ENCODE measurements at regions not wholly inside any gene's neighbourhood (a gene's known extent, or its start where the extent isn't known, plus 50 kb on each side); places are given as distances from the start of the nearest gene placed in this dataset.

DNA sequence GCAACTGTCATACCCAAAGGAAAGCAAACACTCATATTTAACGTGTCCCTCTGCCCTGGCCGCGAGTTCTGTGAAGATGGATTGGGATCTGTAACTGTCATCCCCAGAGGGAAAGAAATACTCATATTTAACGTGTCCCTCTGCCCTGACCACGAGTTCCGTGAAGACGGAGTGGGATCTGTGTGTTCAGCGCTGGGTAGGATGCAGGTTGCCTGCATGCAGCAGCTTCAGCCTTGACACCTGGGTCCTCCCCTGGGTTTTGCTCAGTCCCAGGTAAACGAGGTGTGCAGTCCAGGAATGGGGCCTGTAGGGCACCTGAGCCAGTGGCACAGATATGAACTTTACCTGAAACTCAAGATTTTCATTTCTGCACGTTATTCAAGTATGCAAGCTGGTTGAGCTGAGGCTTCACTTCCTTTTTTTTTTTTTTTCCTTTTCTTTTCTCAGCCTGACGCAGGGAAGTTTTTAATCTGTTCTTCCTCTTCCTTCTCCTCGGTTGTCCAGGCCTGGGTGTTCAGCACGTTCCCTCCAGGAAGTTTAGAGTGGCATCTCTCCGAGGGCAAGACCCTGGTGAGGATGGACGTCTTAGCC is 159.0 kb upstream of the SHH start:
- no peaks in the 10 kb centered on the region for H3K4me1 ChIP-seq (replicated peaks)
- H3K27ac ChIP-seq: no peak overlapping the region
- H3K9me3 ChIP-seq: no peaks in the 10 kb centered on the region
- TF ChIP-seq POLR2AphosphoS5 (IDR thresholded peaks at IDR 0.05) (no peak), CTCF (IDR thresholded peaks at IDR 0.05) (no peak), POLR2A (IDR thresholded peaks at IDR 0.05) (no peak)
- intact Hi-C loops (cut with DNase I): no loop called here
- H3K27me3 ChIP-seq (replicated peaks; ENCODE audit: insufficient read depth): no peaks in the 10 kb centered on the region
- 71% methylated on average over 15 of the region's 15 CpGs for WGBS
- H3K36me3 ChIP-seq: no peaks in the 10 kb centered on the region
- H3K4me3 ChIP-seq: no peak overlapping the region
- no peak for DNase-seq (ENCODE audit: low spot score)

GRCh38 chr7:155969192-155969929 is 157.1 kb upstream of the SHH start:
- Histone ChIP-seq H3K9me3 (no peaks in the 10 kb centered on the region), H3K27ac (no peak overlapping the region), H3K36me3 (no peaks in the 10 kb centered on the region), H3K4me1 (replicated peaks) (no peaks in the 10 kb centered on the region), H3K4me3 (no peak overlapping the region), H3K27me3 (replicated peaks; ENCODE audit: insufficient read depth) (no peaks in the 10 kb centered on the region)
- no peak for TF ChIP-seq CTCF (IDR thresholded peaks at IDR 0.05)
- no peak for TF ChIP-seq POLR2AphosphoS5 (IDR thresholded peaks at IDR 0.05)
- no peak for TF ChIP-seq POLR2A (IDR thresholded peaks at IDR 0.05)
- no peak for DNase-seq (ENCODE audit: low spot score)
- WGBS: 87% methylated on average over 21 of the region's 21 CpGs
- intact Hi-C loops (cut with DNase I): no loop called here

DNA sequence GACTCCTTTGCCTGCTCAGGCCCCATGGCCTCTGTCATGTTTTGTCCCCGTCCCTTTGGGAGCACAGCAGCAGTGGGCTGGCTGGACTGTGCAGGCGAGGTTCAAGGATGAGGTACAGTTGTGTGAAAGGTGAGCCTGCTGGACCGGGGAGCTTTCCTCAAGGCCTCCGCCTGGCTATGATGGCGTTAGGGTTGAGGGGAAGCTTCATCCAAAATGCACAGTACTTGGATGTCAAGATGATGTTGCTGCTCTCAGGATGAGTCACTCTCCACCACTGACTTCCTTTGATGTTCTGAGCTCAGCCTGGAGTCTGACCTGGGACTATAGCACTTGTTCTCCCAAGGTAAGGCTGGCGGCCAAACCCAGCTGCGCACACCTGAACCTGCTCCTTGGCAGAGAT is 152.7 kb upstream of the SHH start:
- WGBS: 81% methylated on average over 7 of the region's 7 CpGs
- DNase-seq (ENCODE audit: low spot score): no peak
- intact Hi-C loops (cut with DNase I): no loop called here

DNA sequence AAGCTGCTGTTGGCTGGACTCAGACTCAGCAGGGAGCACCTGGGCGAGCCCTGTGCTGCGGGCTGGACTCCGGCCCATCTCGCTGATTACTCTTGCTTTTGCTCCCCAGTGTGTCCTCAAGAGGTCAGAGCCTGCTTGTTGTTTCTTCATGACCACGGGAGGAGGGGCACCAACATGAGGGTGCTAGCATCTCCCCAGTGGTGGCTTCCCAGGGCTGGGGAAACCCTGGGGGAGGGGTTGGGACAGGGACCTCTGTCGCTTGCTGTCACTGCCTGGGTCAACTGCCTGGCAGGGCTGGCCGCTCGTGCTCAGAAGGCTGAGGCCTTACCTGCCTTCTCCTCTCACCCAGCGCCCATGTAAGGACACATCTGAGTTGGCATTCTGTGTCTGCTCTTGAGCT is 152.3 kb upstream of the SHH start:
- H3K36me3 ChIP-seq: no peaks in the 10 kb centered on the region
- no peaks in the 10 kb centered on the region for H3K27me3 ChIP-seq (replicated peaks; ENCODE audit: insufficient read depth)
- TF ChIP-seq POLR2AphosphoS5 (IDR thresholded peaks at IDR 0.05): no peak
- no peak for TF ChIP-seq POLR2A (IDR thresholded peaks at IDR 0.05)
- TF ChIP-seq CTCF (IDR thresholded peaks at IDR 0.05): no peak
- no peaks in the 10 kb centered on the region for H3K9me3 ChIP-seq
- intact Hi-C loops (cut with DNase I): no loop called here
- H3K27ac ChIP-seq: no peak overlapping the region
- no peaks in the 10 kb centered on the region for H3K4me1 ChIP-seq (replicated peaks)
- no peak for DNase-seq (ENCODE audit: low spot score)
- H3K4me3 ChIP-seq: no peak overlapping the region
- WGBS: 91% methylated on average over 9 of the region's 9 CpGs

More for the DNA sequence above, 152.7 kb upstream of the SHH start:
- Histone ChIP-seq H3K36me3 (no peaks in the 10 kb centered on the region), H3K27me3 (replicated peaks; ENCODE audit: insufficient read depth) (no peaks in the 10 kb centered on the region), H3K27ac (no peak overlapping the region), H3K4me3 (no peak overlapping the region), H3K4me1 (replicated peaks) (no peaks in the 10 kb centered on the region), H3K9me3 (no peaks in the 10 kb centered on the region)
- TF ChIP-seq POLR2A (IDR thresholded peaks at IDR 0.05) (no peak), POLR2AphosphoS5 (IDR thresholded peaks at IDR 0.05) (no peak), CTCF (IDR thresholded peaks at IDR 0.05) (no peak)

DNA sequence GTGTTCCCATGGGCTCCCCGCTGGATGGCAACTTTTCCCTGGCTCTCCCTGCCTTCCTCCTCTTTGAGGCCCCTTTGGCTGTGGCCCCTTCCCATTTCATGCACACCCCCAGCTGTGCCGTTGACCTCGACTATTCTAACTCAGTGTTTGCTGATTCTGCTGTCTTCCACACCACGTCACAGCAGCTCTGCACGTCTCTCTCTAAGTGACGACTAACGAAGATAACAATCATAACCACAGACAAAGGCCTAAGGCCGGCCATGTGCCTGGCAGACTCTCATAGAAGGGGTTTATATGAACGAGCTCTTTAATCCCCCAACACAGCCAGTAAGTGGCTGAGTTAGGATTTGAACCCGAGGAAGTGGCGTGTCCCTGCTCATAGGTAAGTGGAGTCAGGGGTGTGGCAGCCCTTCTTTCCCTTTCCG is 151.5 kb upstream of the SHH start:
- 75% methylated on average over 12 of the region's 12 CpGs for WGBS
- no peak overlapping the region for H3K4me3 ChIP-seq
- no peaks in the 10 kb centered on the region for H3K27me3 ChIP-seq (replicated peaks; ENCODE audit: insufficient read depth)
- DNase-seq (ENCODE audit: low spot score): no peak
- H3K9me3 ChIP-seq: no peaks in the 10 kb centered on the region
- intact Hi-C loops (cut with DNase I): no loop called here
- no peak overlapping the region for H3K27ac ChIP-seq
- H3K36me3 ChIP-seq: no peaks in the 10 kb centered on the region
- no peak for TF ChIP-seq CTCF (IDR thresholded peaks at IDR 0.05)
- TF ChIP-seq POLR2AphosphoS5 (IDR thresholded peaks at IDR 0.05): no peak
- no peaks in the 10 kb centered on the region for H3K4me1 ChIP-seq (replicated peaks)
